Hepatocyte (in vitro differentiated cells): ENCODE measurements at regions not wholly inside any gene's neighbourhood (a gene's known extent, or its start where the extent isn't known, plus 50 kb on each side); places are given as distances from the start of the nearest gene placed in this dataset.
"Not testable (repeated sequence)": the region's sequence is repeated elsewhere in the genome, so short reads cannot be mapped to it uniquely, and the experiment has no call there.

Source experiments
- CTCF ChIP-seq: fragments of 200-600 bp; sonication (generic); IDR thresholded peaks from 2 replicates; pipeline ENCODE4 v1.5.1; 2016; ENCODE audit warnings: antibody characterized with exemption, mild to moderate bottlenecking; ENCODE audit not compliant: poor library complexity
- EZH2 ChIP-seq: fragments of 200-600 bp; sonication (generic); IDR thresholded peaks from 2 replicates; pipeline ENCODE4 v1.6.1; 2016; ENCODE audit warnings: antibody characterized with exemption, mild to moderate bottlenecking, borderline replicate concordance

- TF ChIP-seq CTCF, EZH2: not testable (repeated sequence)
Measured at GRCh38 chr1:83051053-83051452, 947.9 kb downstream of the TTLL7 start.
